Mesendoderm (in vitro differentiated cells): ENCODE measurements at regions not wholly inside any gene's neighbourhood (a gene's known extent, or its start where the extent isn't known, plus 50 kb on each side); places are given as distances from the start of the nearest gene placed in this dataset.

ENCODE experiments used
- DNase-seq: peaks from one replicate; pipeline ENCODE4 v3.0.0; 2013
- H2AK5ac ChIP-seq: 2 replicates; pipeline ENCODE4 v1.6.1; 2013; ENCODE audit warnings: low read length, inconsistent platforms
- H2BK120ac ChIP-seq: 2 replicates; pipeline ENCODE4 v1.6.1; 2013; ENCODE audit warnings: low read depth, mild to moderate bottlenecking, low read length, moderate library complexity, mixed read lengths
- H2BK15ac ChIP-seq: replicated peaks from 2 replicates; pipeline ENCODE4 v1.6.1; 2013; ENCODE audit warnings: low read depth, mild to moderate bottlenecking, moderate library complexity
- H2BK5ac ChIP-seq: 2 replicates; pipeline ENCODE4 v1.6.1; 2013; ENCODE audit warnings: low read length, inconsistent platforms
- H3K18ac ChIP-seq: 2 replicates; pipeline ENCODE4 v1.6.1; 2013; ENCODE audit warnings: mild to moderate bottlenecking, low read length, mixed read lengths
- H3K23ac ChIP-seq: one replicate; pipeline ENCODE4 v1.6.1; 2013; ENCODE audit warnings: low read length
- H3K27ac ChIP-seq: 2 replicates; pipeline ENCODE4 v1.5.1; 2013; ENCODE audit warnings: low read depth, mild to moderate bottlenecking, inconsistent platforms, low read length, moderate library complexity
- H3K27me3 ChIP-seq: 2 replicates; pipeline ENCODE4 v1.6.1; 2013; ENCODE audit warnings: low read length, control low read depth, mild to moderate bottlenecking, inconsistent platforms; ENCODE audit not compliant: insufficient read depth, poor library complexity
- H3K36me3 ChIP-seq: 2 replicates; pipeline ENCODE4 v1.6.1; 2013; ENCODE audit warnings: low read length, inconsistent platforms; ENCODE audit not compliant: control insufficient read depth, insufficient read depth
- H3K4ac ChIP-seq: one replicate; pipeline ENCODE4 v1.6.1; 2013; ENCODE audit warnings: low read depth, mild to moderate bottlenecking, low read length, moderate library complexity
- H3K4me1 ChIP-seq: 2 replicates; pipeline ENCODE4 v1.6.1; 2013; ENCODE audit warnings: low read depth, low read length, inconsistent platforms; ENCODE audit not compliant: control insufficient read depth
- H3K4me2 ChIP-seq: 2 replicates; pipeline ENCODE4 v1.6.1; 2013; ENCODE audit warnings: low read length
- H3K4me3 ChIP-seq: 2 replicates; pipeline ENCODE4 v1.5.1; 2013; ENCODE audit warnings: mild to moderate bottlenecking, low read length
- H3K56ac ChIP-seq: one replicate; pipeline ENCODE4 v1.6.1; 2013; ENCODE audit warnings: low read length
- H3K79me1 ChIP-seq: 2 replicates; pipeline ENCODE4 v1.6.1; 2013; ENCODE audit warnings: low read length, inconsistent platforms
- H3K79me2 ChIP-seq: 2 replicates; pipeline ENCODE4 v1.6.1; 2013; ENCODE audit warnings: mild to moderate bottlenecking, low read length; ENCODE audit not compliant: control insufficient read depth, insufficient read depth
- H3K9ac ChIP-seq: 2 replicates; pipeline ENCODE4 v1.6.1; 2013; ENCODE audit warnings: low read length, inconsistent platforms
- H4K5ac ChIP-seq: one replicate; pipeline ENCODE4 v1.6.1; 2013; ENCODE audit warnings: low read length
- H4K8ac ChIP-seq: one replicate; pipeline ENCODE4 v1.6.1; 2013; ENCODE audit warnings: low read depth, mild to moderate bottlenecking, control low read depth, low read length, moderate library complexity
- WGBS: extraction: QIAGEN DNeasy Blood & Tissue Kit; methylation state at CpG from one replicate; pipeline ENCODE4 v1.1.7; 2013; ENCODE audit warnings: low lambda C conversion rate, missing lambda C conversion rate; ENCODE audit not compliant: insufficient coverage; ENCODE audit errors: extremely low coverage; 5-methylcytosine and 5-hydroxymethylcytosine counted together

- no peak overlapping the region for H4K8ac ChIP-seq
- WGBS, result no CpG with 5 or more reads among the region's 4 CpGs
- no peaks in the 10 kb centered on the region for H3K27me3 ChIP-seq
- DNase-seq, result no peak
- H2BK120ac ChIP-seq, result no peak overlapping the region
- H3K23ac ChIP-seq, result no peak overlapping the region
- H3K79me1 ChIP-seq, result no peaks in the 10 kb centered on the region
- H3K79me2 ChIP-seq, result no peaks in the 10 kb centered on the region
- no peak overlapping the region for H3K56ac ChIP-seq
- no peak overlapping the region for H4K5ac ChIP-seq
- H3K4me1 ChIP-seq, result no peaks in the 10 kb centered on the region
- H3K4me3 ChIP-seq, result no peak overlapping the region
- no peak overlapping the region for H2AK5ac ChIP-seq
- H2BK15ac ChIP-seq, result no peak overlapping the region
- no peak overlapping the region for H3K4ac ChIP-seq
- no peak overlapping the region for H3K9ac ChIP-seq
- no peak overlapping the region for H3K27ac ChIP-seq
- H3K18ac ChIP-seq, result no peak overlapping the region
- H2BK5ac ChIP-seq, result no peak overlapping the region
- no peak overlapping the region for H3K4me2 ChIP-seq
- no peaks in the 10 kb centered on the region for H3K36me3 ChIP-seq
These were observed 54.5 kb upstream of the EVL start for GRCh38 chr14:100010679-100011078.

GRCh38 chr14:100011628-100012325 lies 53.4 kb upstream of the EVL start:
- H2BK15ac ChIP-seq, result no peak overlapping the region
- no peak overlapping the region for H3K18ac ChIP-seq
- no peaks in the 10 kb centered on the region for H3K79me1 ChIP-seq
- H3K4me2 ChIP-seq, result no peak overlapping the region
- no peak overlapping the region for H2BK5ac ChIP-seq
- no peak overlapping the region for H3K4me3 ChIP-seq
- DNase-seq, result no peak
- no peak overlapping the region for H2BK120ac ChIP-seq
- no peak overlapping the region for H3K23ac ChIP-seq
- no peaks in the 10 kb centered on the region for H3K4me1 ChIP-seq
- H4K5ac ChIP-seq, result no peak overlapping the region
- H3K27me3 ChIP-seq, result no peaks in the 10 kb centered on the region
- H3K27ac ChIP-seq, result no peak overlapping the region
- H2AK5ac ChIP-seq, result no peak overlapping the region
- no peak overlapping the region for H3K56ac ChIP-seq
- H3K36me3 ChIP-seq, result no peaks in the 10 kb centered on the region
- H3K4ac ChIP-seq, result no peak overlapping the region
- H4K8ac ChIP-seq, result no peak overlapping the region
- H3K79me2 ChIP-seq, result no peaks in the 10 kb centered on the region
- no peak overlapping the region for H3K9ac ChIP-seq
- WGBS, result no CpG with 5 or more reads among the region's 3 CpGs

GRCh38 chr14:100012478-100013327 lies 52.5 kb upstream of the EVL start:
- DNase-seq, result no peak
- Histone ChIP-seq H2BK5ac (no peak overlapping the region), H4K5ac (no peak overlapping the region), H3K4me2 (no peak overlapping the region), H4K8ac (no peak overlapping the region), H3K56ac (no peak overlapping the region), H3K27ac (no peak overlapping the region), H3K18ac (no peak overlapping the region), H2BK15ac (no peak overlapping the region), H3K79me1 (no peaks in the 10 kb centered on the region), H3K4ac (no peak overlapping the region), H2AK5ac (no peak overlapping the region), H3K27me3 (no peaks in the 10 kb centered on the region), H3K36me3 (no peaks in the 10 kb centered on the region), H3K23ac (no peak overlapping the region), H3K79me2 (no peaks in the 10 kb centered on the region), H3K9ac (no peak overlapping the region), H2BK120ac (no peak overlapping the region), H3K4me3 (no peak overlapping the region), H3K4me1 (no peaks in the 10 kb centered on the region)
- WGBS, result no CpG with 5 or more reads among the region's 2 CpGs

- no peak overlapping the region for H2AK5ac ChIP-seq
- DNase-seq, result peak; percentile 47
- no CpG with 5 or more reads among the region's 9 CpGs for WGBS
These were observed 50.0 kb upstream of the EVL start for GRCh38 chr14:100015251-100015655.

More at GRCh38 chr14:100015251-100015655, 50.0 kb upstream of the EVL start:
- Histone ChIP-seq H3K27ac (no peak overlapping the region), H2BK5ac (no peak overlapping the region), H3K4me1 (no peaks in the 10 kb centered on the region), H3K23ac (no peak overlapping the region), H3K18ac (no peak overlapping the region), H3K4me3 (no peak overlapping the region), H3K79me2 (no peaks in the 10 kb centered on the region), H3K27me3 (no peaks in the 10 kb centered on the region), H2BK15ac (no peak overlapping the region), H2BK120ac (no peak overlapping the region), H4K8ac (no peak overlapping the region), H3K4ac (no peak overlapping the region), H3K9ac (no peak overlapping the region), H3K4me2 (no peak overlapping the region), H3K56ac (no peak overlapping the region), H3K79me1 (no peaks in the 10 kb centered on the region), H3K36me3 (no peaks in the 10 kb centered on the region), H4K5ac (no peak overlapping the region)
